ENCODE measurements at regions not wholly inside any gene's neighbourhood (a gene's known extent, or its start where the extent isn't known, plus 50 kb on each side); places are given as distances from the start of the nearest gene placed in this dataset.

DNA sequence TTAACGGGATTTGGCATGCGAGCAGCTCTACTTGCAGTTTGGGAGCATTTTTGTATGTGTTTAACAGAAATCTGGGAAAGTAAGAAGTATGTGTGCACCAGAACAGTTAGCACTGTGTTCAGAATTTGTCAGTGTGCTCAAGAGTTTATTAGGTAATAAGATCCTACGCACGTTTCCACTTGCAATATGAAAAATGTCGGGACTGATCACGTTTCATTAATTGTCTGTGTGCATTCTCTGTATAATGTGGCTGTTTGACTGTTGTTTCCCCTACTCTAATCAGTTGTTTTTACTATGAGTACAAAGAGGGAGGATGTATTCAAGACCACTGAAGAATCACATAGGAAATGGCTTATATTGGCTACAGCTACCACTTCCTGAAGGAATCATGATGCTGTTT, 349.7 kb upstream of the POU3F2 start:
- no peak for DNase-seq

DNA sequence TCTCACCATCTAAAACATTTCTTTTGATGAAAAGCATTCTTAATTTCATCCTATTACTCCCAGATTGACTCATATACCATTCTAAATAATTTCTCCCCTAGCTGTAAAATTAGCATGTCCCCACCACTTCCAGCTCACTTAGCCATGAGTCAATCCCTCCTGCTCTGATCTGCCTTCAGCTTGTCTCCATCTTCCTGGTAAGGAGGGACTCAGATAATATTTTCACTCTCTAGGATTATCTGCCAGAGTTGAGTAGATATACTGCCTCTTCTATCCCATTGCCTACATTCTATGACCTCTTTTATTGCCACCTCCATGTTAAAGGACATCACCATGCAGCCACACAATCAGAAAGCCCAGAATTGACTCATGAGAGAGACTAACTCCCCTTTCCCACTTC, 348.8 kb upstream of the POU3F2 start:
- DNase-seq: no peak

DNA sequence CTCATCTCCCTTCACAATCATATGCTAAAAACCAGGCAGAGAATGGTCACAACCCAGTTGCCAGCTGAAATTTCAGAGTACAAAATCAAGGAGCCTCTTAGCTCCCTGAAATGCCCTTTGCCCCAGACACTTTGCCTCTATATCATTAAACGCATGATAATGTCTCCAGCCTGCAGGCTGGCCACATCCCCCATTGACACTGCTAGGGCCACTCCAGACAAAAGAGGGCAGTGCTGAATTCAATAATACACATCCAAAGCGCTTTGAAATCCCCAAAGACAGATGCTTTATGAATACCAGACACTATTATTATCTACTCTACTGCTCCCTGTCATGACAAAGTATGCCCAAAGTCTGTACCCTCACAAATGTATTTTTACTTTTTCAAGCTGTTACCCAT, 348.3 kb upstream of the POU3F2 start:
- DNase-seq: peak in 1 of 2 donors; percentile 9

DNA sequence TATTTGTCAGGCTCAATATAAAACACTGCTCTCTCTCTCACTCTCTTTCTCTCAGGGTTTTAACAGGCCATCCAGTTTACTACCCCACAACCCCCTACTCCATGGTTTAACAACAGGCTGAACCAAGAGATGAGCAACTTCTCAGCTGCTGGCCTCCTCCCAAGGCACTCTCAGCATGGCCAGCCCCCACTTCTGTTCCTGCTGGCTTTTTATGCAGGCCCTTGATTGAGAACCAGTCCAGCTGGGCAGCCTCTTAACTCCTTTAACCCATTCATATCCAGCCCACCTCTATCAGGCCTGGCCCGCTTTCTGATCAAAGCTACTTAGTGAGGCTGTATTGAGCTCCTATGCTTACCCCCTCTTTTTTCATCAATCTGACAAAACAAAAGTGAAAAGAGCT, 346.8 kb upstream of the POU3F2 start:
- no peak for DNase-seq

DNA sequence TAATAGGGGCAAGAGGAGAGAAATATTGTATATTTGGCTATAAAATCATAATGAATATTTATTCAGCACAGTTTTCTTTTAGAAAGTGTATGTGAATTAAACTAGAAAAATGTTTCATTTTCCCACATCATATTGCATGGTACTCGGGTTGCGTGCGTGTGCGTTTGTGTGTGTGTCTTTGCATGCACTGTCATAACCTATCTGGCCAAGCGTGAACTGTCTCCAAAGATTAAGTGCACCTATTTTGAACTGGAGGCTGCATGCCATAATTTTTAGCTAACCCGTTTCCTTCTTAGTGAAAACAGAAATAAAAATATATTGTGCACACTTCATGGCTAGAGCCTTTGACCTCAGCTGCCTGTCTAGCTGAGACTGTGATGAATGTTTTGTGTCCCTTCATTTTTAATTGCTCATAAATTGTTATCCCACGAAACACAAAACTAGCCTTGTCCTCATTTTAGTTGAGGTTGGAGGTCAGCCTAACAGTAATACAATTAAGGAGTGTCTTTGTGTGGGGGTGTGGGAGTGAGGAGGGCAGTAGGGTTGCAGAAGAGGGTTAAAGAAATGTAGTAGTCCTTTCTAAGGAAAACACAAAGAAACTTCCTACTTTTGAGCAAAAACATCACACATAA, 336.1 kb upstream of the POU3F2 start:
- no peak for DNase-seq

DNA sequence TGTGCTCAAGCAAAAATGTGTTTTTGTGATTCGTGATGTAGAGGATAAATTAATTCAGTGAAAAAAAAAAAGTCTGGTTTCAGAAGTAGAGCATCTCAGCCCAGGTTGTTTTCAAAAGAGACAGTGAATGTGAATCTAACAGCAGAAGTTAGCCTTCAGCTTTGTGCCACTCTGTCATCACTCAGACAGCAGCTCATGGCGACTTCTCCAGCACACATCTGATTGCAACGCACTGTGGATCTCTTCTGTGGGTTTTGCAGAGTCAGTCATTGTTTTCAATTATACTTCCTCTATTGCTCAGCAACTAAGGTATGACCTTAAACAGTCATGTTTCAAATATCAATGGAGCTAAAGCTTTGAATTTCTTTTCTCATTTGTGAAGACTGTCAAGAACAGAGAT, 335.5 kb upstream of the POU3F2 start:
- no peak for DNase-seq

DNA sequence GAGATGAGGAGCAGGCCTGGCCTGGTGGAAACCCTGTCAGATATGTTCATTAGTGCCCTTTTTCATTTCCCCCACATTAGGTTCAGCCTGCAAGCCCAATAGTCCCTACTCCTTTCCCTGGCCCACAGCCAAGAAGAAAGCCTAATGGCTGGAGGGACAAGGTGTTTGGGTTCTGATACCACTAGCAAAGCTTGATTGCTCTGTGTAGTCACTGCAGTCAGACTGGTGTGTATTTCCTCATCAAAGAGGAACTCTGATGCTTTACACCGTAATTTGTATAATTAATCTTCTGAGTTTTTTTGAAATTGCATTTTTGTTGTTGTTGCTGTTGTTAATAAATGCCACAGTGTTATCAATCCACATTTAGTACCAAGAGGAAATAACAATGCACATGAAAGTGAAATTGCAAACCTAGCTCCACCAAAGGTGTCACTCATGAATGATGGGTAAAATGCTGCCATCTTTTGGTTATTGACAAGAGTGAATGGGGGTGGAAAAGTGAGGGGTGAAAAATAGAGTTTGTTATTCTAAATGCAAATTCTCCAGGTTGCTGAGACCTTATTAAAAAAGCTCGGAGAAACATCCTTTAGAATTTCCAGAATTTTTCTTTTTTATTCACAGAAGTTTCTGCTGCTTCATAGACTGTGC, 320.2 kb upstream of the POU3F2 start:
- no peak for DNase-seq

DNA sequence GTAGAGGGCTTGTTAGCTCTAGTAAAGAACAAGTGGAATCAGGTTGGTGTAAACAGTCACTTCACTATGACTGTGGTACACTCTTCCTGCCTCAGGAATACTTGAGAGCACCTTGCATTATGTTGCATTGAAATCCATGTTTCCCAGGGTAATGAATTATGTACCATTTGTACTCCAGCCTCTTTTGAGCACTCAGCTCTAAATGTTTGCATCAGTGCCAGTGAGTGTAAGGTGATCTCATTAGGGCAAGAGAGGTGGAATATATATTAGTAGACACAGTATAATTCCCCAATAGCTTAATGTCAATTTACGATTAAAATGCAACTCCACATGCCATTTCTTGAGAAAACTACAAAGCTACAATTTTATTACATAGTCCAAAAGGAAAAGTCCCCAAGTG, 319.6 kb upstream of the POU3F2 start:
- DNase-seq: no peak

DNA sequence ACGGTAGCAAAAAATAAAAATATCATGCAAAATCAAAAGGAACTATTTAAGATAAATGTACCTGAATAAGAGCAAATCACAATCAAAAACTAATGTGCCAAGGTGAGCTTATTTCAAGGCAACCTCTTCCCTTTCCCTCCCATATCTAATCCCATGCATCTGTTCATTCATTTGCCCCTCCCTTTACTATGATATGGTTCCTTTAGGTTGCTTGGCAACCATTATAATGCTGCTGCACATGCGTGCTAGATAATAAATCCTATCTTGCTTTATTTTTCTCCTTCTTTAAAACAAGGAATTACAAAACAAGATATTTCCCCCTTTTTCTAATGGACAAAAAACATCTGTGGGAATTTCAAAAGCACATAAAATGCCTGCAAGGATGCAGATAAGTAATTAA, 318.2 kb upstream of the POU3F2 start:
- no peak for DNase-seq

DNA sequence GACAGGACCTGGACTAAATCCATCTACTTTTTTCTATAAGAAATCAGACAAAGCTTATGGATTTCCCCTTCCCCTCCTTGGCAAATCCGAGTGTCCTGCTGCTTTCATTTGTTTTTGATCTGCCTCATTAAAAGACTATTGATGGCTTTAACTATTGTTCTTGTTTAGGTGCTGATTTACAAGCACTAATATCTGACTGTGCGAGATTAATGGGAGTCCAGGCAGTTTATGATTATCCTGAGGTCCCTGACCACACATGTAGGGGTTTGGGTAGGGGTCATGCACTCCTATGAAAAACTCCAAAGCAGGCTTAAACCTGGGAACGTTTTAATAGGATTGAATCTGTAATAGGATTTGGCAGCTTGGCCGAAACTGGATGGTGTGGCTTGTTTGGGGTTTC, 317.5 kb upstream of the POU3F2 start:
- DNase-seq: no peak

DNA sequence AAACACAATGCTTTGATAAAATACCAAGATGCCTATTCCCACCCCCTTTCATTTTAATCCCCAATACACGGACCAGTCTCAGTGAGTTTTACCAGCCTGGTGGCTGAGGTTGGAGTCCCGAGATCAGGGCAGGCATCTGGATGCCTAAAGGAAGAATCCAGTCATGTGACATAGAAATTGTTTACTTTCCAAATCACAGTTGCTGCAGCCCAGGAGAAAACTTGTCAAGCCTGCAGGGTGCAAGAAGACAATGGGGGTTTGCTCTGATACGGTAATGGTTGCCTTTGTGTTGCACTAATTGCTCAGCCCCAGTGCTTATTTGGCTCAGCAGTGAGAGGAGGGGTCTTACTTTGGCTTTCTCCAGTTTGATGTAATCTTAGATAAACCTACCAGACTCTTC, 308.5 kb upstream of the POU3F2 start:
- no peak for DNase-seq

DNA sequence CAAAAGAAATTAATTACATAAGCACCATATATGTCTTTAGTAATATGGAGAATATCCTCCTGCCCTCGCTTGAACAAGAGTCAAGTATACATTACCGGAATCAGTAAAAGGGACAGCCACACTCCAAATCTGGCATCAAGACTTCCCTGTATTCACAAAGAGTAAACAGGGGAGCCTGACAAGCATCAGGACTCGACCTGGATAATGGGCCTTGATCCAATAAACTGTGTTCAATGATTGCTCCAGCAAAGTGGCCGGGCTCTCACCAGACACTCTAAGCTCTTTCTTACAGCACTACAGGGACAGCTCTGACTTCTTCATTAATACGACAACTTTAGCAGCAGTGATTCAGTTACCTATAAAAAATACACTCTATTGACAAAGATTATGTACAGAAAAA, 307.9 kb upstream of the POU3F2 start:
- no peak for DNase-seq

DNA sequence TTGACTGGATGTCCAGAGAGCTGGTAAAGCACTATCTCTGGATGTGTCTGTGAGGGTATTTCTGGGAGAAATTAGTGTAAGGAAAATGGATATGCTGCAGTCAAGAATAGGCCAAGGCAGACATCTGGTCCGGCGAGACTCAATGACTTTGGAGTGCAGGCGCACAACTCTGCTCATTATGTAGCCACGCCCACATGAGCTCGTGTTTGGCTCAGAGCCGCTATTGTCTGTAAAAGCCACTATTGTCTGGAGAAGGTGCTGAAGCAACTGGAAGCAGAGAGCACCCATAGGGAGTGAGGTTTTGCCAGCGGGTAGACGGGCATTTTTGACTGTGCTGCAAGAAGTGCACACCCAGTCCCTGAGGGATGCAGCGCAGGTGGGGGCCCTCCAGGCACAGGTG, 305.0 kb upstream of the POU3F2 start:
- DNase-seq: peak; percentile 50 to 51

DNA sequence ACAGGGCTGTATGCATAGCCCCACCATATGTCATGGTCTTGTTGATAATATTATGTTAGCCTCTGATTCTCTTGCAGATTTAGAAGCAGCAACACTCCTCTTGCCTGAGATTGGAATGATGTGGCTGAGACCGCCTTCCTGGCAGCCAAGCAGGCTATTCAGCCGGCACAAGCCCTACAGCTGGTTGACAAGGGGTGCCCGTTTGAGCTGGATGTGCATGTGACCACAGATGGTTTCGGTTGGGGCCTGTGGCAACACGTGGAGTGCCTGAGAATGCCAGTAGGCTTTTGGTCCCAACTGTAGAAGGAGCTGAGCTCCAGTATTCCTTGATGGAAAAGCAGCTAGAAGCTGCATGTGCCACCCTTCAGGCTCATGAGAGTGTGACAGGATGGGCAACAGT, 303.6 kb upstream of the POU3F2 start:
- DNase-seq: peak in 1 of 2 donors; percentile 8

DNA sequence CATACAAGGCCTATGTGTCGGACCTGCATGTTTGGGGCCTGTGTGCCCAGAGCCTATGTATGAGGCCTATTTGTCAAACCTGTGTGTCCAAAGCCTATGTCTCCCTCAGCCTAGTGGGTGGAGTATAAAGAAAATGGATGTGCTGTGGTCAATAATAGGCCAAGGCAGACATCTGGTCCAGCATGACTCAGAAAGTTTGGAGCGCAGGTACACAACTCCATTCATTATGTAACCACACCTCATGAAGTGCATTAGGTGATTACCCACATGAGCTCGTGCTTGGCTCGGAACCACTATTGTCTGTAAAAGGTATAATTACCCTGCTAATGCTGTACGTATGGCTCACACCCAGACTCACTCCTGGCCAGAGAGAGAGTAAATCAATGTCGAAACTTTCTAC, 302.4 kb upstream of the POU3F2 start:
- no peak for DNase-seq

DNA sequence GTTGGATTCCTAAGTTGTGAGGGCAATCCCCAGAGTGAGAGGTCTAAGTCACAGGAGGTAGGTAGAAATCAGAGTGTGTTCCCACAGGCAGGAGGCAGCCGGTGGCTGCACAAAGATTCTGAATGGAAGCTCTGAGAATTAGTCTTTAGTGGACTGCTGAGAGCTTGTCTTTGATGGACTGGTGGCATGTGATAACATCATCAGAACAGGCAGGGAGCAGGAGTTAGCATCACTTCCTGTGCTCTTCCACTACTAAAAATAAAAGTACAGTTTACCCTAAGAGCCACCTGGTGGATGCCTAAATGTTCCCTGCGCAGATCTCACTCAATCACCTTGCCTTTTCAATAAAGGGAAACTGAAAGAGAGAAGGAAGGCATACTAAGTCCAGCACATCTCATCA, 294.6 kb upstream of the POU3F2 start:
- no peak for DNase-seq

DNA sequence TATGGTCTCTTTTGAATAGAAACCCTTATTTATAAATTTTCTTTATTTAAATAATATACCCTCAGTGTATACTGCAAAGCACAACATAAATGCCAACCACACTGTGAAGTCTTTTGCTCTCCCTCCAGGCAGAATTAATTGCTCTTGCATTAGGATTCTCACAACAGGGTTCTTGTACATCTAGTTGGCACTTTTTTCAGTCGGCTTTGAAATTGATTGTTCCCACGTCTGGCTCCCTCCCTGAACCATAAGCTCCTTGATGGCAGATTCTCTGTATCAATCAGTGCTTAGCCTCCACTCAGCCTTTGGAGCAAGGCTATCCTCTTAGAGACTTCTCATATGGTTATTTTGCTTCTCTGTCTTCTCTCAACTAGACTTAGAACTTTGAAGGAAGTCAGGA, 288.0 kb upstream of the POU3F2 start:
- DNase-seq: no peak

DNA sequence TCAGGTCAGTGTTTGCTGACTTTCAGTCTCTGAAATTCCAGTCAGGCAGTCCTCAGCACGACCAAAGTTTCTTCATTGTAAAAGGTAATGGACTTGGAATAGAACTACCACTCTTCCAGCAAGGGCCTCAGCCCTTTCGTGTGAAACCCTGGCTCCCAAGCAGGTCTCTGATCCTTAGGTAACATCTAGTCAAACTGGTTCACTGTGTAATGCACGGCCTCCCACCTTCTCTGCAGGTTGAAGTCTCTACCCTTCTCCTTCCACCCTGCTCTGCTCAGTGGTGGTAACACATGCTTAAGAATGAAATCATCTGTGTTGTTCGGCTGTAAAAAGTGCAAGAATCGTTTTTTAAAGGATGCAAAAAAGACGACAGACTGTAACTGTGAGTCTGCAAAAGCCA, 287.2 kb upstream of the POU3F2 start:
- no peak for DNase-seq

DNA sequence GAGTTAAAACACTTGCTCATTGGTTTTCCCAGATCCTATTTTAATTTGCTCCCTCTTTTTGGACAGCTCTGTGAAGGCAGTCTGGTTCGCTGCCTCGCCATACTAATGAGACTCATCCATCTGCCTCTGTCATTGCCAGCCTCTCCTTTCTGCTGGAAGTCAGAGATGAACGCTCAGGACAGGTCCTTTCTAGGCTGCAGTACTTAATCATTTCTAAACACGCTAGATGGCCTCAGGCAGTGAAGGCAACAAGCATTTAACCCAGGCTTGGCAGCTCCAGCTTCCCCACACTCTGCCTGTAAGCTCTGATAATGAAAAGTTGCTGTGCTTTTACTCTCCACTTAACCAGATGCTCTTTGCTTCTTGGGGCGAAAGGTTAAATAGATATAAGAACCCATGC, 286.7 kb upstream of the POU3F2 start:
- peak in 1 of 2 donors; percentile 23 for DNase-seq

DNA sequence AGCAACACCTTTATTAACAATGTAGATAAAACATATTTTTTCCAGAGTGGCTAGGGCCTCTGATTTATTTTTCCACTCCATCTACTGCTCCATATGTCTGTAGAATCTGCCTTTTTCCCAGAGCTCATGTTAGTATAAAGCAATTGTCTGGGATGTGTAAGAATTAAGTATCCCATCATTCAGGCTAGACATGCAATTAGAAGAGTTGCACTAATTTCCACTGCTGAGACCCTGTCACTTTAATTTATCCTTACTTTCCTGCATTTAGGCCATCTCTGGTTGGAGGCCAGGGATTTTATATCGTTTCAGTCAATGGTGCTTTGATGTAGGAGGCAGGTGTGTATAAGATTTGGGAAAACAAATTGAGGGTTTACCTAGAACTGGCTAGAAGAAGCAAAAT, 286.1 kb upstream of the POU3F2 start:
- no peak for DNase-seq

DNA sequence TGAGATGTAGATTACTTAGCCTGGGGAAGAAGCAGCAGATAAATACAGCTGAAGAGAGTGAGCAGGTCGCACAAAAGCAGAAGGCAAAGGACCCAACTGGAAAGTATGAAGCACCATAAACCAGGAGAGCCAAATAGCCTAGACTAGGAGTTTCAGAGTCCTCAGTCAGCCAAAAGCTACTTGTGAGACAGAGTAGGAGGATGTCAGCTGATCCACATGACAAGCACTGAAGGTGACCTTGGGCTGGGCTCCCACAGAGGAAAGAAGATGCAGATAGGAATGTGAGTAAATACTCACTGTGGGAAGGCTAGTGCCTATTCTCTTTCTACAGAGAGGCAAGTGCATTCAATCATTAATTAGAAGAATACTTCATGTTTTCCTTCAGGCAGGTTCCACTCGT, 274.0 kb upstream of the POU3F2 start:
- no peak for DNase-seq

DNA sequence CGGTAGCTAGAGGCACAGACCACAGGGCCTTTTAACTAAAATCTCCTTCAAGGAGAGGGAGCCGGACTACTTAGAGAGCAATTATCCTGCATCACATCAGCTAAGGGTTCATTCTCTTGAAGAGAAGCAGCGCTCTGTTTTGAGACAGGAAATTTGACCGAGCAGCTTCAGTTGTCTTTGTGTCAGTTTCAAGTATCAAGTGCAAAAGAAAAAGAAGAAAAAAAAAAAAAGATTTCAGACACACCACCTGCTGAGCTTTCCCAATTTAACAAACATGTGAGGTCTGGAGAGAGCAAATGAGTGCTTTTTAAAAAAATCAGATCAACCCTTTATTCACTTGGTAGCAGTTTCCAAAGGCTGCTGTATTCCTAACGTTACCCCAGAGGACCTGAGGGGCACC, 273.5 kb upstream of the POU3F2 start:
- DNase-seq: no peak

DNA sequence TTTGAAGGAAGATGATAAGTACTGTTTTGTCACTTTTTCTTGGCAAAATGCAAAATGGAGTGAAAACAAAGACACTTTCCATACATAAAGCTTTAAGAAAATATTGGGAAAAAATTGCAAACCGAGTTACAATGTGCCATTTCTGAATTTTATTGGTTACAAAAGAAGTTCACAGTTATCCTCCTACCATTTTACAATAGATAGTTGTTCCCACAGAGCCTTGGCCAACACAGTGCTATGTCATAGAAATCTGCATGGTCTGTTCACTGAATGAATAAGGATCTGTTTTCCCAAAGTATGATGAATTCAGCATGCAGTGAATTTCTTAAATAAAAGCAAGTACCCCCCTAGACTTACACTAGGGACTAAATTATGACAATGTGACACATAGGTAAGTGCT, 268.2 kb upstream of the POU3F2 start:
- peak; percentile 10 to 84 for DNase-seq

DNA sequence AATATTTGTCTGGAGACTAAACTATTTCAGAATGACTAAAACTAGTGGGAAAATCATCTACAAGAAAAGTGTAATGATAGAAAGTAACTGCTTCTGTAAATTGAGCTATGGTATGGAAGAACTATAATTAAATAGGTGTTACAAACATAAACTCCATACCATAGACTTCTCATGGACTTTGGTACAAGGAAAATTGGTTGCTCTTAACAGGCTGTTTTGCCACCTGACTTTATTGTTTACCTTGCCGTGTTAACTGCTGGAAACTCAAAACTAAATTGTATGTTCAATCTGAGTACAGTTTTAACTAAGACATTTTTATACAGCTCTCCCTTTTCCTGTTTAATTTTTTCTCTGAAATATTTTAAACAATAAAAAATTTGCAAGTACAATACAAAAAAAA, 261.8 kb upstream of the POU3F2 start:
- DNase-seq: no peak

DNA sequence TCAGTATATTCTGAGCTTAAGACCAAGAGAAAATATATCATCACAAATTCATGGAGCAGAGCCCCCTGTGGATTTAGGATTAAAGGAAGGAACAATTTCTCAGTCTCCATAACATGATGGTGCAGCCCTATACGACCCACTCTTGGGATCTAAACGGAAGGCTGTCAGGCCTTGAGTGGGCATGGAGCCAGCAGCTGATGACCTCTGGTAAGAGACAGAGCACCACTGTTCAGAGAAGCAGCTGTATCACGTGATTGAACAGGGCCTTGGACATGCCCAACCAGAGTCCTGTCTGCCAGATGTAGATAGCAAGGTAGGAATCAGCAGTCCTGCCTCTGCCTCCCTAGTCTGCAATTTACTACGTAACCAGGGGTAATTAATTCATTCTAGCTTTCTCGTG, 259.4 kb upstream of the POU3F2 start:
- peak; percentile 65 to 78 for DNase-seq
